COLO668 (cell line): ENCODE measurements at regions not wholly inside any gene's neighbourhood (a gene's known extent, or its start where the extent isn't known, plus 50 kb on each side); places are given as distances from the start of the nearest gene placed in this dataset.

Source experiments
- DNase-seq: peaks from one replicate; lab custom pipeline; 2025; ENCODE audit not compliant: unreplicated experiment; lab: John Stamatoyannopoulos, UW

DNA sequence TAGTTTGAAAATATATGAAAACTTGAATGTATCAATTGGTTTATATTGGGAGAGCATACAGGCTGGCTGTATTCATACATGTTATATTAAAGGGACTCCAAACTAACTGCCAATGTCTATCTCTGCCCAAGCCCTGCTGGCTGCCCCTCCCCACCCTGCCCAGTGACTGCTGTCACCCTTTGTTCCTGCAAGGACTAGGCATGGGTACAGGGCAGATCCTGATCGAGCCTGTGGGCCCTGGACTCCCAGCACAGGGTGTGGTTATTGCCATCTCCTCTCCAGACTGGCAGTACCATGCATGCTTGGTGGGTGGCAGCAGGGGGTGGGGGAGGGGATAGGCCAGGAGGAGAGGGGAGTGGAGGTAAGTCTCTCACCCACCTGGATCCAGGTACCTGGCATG lies 167.5 kb upstream of the RASGEF1B start:
- DNase-seq: no peak

DNA sequence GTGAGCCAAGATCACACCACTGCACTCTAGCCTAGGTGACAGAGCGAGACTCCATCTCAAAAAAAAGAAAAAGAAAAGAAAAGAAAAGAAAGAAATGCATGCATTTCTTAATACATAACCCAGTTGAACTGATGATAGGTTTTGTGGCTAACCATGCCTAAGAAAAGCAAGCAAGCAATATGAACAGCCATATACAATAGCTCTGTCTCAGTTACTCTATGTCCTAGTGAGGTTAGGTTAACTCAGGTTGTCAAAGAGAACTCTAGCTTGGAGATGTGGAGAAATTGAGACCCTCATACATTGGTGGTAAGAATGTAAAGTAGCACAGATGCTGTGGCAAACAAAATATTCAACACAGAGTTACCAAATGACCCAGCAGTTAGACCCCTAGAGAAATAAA lies 167.0 kb upstream of the RASGEF1B start:
- no peak for DNase-seq

DNA sequence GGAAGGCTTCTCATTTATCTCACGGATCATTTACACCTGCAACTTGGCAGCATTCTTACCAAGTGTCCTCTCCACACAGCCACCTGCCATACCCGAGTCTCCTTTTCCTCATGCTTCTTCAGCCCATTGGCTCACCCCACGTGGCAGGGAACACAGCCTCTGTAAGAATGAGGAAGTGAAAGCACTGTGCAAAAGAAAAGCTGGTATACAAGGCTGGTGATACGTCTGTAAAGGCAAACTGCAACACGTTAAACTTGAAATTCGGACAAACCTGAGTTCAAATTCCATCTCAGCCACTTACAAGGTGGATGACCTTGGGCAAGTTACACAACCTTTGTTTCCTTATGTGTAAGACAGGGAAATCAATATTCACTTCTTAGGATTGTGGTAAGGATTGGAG lies 164.0 kb upstream of the RASGEF1B start:
- no peak for DNase-seq

DNA sequence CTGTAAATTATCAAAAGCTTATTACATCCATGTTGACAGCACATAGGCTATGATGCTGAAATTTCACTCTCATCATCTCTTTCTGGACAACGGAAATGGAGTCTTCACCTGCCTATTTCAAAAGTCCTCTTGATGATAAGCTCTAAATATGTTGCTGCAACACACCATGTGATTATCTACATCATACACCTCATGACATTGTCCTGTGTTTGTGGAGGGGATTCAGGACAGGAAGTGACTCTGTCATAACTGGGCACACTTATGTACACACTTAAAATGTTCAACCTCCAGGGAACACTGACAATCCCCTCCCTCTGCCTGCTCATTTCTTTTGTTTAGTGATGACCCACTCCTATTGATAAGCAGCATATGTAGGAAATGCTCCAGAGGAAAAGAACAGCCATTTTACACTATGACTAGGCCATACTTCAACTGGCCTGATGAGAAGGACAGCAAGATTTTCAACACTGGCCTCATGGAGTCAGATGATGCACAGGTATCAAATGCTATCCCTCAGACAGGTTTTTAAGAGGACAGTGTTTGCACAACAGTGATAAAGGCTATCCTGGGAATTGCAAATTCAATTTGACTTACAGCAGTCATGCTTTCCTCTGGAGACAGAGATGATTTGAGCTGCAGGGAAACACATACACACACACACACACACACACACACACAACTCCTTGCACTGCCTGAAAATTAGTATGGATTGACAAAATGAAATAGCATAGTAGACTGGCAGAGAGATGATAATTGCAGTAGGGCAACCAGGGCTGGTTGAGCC lies 163.3 kb upstream of the RASGEF1B start:
- DNase-seq: peak; percentile 39

- no peak for DNase-seq
These were observed 162.5 kb upstream of the RASGEF1B start for GRCh38 chr4:81634165-81634564.

- DNase-seq: no peak
These were observed 161.0 kb upstream of the RASGEF1B start for GRCh38 chr4:81632581-81633299.

GRCh38 chr4:81631958-81632441 lies 160.3 kb upstream of the RASGEF1B start:
- no peak for DNase-seq

DNA sequence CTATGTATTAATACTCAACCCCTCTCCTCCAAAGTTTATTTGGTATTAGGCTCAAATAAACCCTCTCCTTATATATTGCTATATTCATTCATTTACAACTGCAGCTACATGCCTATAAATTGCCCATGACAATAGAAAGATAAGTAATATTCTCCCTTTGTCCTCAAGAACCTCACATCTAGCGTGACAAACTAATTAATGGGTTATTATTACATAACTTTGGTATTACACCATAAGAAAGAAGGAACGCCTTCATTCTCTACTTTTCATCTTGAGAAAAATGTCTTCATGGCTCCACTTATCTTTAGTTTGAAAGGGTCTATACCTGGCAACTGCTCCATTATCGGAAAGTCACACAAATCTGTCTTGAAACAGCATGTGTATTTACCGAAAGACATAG lies 157.7 kb upstream of the RASGEF1B start:
- DNase-seq: no peak

- no peak for DNase-seq
These were observed 156.8 kb upstream of the RASGEF1B start for GRCh38 chr4:81628489-81628888.

DNA sequence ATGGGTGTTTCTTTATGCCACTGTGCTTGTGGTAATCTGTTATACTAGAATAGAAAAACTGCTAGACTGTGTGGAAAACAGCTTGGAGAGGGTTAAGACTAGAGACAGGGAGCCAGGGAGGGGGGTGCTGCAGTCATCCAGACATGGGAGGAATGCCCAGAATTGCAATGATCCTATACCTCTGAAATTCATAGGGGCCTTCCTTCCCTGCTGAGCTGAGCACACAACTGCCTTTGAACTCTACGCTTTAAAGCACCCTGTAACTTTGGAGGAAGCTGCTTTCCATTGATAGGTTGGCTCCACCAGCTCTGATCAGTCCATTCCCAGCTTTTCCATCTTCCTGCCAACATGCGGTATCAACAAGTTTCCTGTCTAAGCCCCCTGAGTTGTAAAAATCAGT lies 155.9 kb upstream of the RASGEF1B start:
- no peak for DNase-seq

- no peak for DNase-seq
These were observed 155.1 kb upstream of the RASGEF1B start for GRCh38 chr4:81626851-81627250.

- no peak for DNase-seq
These were observed 154.0 kb upstream of the RASGEF1B start for GRCh38 chr4:81625422-81626417.

GRCh38 chr4:81623434-81623833 lies 151.7 kb upstream of the RASGEF1B start:
- DNase-seq: no peak

- DNase-seq: no peak
These were observed 150.9 kb upstream of the RASGEF1B start for GRCh38 chr4:81622474-81623184.

GRCh38 chr4:81622028-81622427 lies 150.3 kb upstream of the RASGEF1B start:
- DNase-seq: no peak

DNA sequence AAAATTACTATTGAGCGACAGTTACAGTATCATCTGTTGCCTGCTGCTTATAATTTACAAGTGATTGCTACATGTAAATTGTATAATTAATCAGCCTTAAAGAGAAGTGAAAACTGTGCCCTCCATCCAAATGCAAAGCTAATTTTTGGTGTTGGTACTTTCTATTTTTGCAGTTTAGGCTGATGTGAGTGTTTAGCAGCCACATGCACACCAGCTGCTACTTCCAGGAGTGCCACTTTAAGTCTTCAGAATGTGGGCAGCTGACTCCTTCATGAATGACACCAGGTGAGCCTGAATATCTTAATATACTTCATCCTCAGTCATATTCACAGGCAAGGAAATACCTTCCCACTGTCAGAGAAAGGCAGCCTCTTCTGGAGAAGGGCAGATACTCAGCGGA lies 149.8 kb upstream of the RASGEF1B start:
- no peak for DNase-seq

DNA sequence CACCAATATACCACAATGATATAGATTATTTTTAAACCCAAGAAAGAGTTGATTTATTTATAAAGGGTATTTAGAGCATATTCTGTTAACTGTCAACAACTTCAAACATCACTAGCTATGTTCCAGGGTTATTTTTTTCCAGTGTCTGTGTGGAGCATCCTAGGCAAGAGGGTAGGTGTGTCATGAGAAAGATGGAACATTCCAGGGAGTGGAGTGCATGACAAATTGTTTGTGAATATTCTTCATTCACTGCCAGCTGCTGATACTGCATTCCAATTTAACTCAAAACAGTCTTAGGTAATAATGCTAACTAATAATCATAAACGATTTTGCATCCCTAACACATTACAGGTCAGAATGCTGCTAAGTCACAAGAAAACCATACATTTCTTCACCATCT lies 148.7 kb upstream of the RASGEF1B start:
- DNase-seq: no peak

GRCh38 chr4:81617545-81617944 lies 145.8 kb upstream of the RASGEF1B start:
- DNase-seq: no peak

- DNase-seq: no peak
These were observed 139.5 kb upstream of the RASGEF1B start for GRCh38 chr4:81611221-81611620.

GRCh38 chr4:81609844-81610243 lies 138.1 kb upstream of the RASGEF1B start:
- no peak for DNase-seq

DNA sequence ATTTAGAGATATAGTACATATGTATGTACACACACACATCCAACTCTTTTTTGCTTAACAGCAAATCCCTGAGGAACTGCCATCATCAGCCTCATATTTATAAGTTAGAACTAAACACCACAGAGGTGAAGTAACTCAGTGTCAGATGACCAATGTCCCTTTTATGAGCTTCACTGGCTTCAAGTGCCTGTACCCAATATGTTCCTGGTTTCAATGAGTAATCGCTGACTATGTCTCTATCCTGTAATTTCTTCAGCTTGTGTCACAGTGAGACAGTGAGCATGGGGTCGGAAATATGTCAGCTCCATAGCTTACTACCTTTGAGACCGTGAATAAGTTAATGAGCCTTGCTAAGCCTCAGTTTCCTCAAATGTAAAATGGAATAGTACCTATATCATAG lies 136.2 kb upstream of the RASGEF1B start:
- DNase-seq: no peak
